ENCODE measurements at regions not wholly inside any gene's neighbourhood (a gene's known extent, or its start where the extent isn't known, plus 50 kb on each side); places are given as distances from the start of the nearest gene placed in this dataset.

DNA sequence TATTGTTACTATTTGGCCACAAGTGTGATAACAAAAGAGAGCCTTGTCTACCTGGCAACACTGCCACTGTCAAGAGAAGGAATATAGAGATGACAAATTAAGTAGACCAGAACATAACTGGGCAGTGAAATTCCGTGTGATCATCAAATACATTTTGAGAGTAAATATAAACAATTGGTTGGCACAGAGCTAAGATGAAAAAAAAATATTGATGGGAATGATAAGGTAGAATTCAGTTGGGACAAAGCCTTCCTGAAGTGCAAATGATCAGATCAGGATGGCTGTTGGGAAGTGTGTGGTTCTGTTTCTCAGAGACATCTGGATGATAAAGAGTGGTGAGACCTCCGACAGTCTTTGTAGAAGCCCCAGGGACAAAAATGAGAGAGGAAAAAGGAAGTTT, 205.5 kb upstream of the CAMK1G start:
- no peak for DNase-seq (ENCODE audit: low read depth)

- DNase-seq (ENCODE audit: low read depth), result no peak
Observed at GRCh38 chr1:209379280-209379679, 204.2 kb upstream of the CAMK1G start.

GRCh38 chr1:209380420-209380819, 203.1 kb upstream of the CAMK1G start:
- no peak for DNase-seq (ENCODE audit: low read depth)

DNA sequence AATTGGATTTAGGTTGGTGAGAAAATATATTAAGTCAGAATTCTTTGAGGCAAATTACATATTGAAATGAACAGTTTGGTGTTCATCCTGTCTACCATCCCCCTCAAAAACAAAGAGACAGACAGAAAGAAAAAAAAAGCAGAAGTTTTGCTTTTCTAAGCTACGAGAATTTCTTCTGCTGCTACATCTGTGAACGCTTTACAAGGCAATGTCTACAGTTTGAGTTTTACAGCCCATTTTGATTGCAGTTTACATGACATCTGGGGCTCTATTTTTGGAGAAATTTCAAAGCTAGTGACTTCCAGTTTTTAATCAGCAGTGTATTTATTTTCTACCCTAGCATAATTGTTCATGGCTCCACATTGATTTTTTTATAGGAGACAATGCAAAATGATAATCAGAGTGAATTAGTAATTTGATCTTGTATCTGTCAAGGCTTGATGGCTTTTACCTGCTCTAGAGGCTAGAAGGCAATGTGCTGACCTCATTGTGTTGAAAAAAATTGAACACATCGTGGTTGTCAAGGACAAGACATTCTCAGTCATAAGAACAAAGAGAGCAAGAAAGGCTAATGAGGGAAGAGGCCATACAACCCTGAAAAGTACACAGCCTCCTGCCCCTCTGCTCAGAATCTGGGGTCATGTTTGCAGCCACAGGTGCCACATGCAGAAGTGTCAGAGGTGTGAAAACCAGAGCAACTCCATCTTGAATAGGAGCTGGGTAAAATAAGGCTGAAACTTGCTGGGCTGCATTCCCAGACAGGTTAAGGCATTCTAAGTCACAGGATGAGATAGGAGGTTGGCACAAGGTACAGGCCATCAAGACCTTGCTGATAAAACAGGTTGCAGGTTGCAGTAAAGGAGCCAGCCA, 201.0 kb upstream of the CAMK1G start:
- no peak for DNase-seq (ENCODE audit: low read depth)

DNA sequence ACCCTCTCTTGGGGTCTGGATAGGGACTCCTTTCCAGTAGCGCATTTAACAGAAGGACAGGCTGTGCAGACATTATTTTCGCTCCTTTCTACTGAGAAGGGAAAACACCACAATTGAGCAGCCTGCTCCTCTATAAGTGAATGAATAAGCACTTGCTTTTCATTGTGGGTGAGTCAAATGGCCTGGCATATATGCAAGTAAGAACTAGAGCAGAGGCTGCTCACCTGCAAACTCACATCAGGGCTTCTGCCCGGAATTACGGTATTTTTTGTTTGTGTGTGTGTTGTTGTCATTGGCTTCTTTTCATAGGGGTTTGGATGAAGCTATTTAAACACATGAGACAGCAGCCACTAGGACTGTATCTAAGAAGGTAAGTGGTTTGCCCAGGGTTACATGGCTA, 200.1 kb upstream of the CAMK1G start:
- no peak for DNase-seq (ENCODE audit: low read depth)

GRCh38 chr1:209383907-209384709, 199.4 kb upstream of the CAMK1G start:
- DNase-seq (ENCODE audit: low read depth), result no peak

GRCh38 chr1:209384710-209385550, 198.6 kb upstream of the CAMK1G start:
- no peak for DNase-seq (ENCODE audit: low read depth)

DNA sequence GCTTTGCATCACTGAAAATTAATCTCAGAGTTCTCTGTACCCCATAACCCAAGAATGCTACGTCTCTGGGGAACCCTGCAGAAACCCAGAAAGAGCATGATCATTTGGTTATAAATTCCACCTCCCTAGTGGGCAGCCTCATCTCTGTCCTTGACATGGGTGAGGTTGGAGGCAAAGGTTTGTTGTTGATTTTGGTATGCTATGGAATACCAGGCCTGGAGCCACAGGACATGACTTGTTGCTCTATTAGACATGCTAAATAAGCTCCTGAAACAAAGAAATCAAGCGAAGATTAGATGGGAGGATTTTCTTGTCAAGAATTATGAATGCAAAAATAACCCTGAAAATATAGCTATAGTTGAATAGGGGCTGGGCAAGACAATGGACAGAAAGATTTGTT, 197.4 kb upstream of the CAMK1G start:
- DNase-seq (ENCODE audit: low read depth), result no peak

DNA sequence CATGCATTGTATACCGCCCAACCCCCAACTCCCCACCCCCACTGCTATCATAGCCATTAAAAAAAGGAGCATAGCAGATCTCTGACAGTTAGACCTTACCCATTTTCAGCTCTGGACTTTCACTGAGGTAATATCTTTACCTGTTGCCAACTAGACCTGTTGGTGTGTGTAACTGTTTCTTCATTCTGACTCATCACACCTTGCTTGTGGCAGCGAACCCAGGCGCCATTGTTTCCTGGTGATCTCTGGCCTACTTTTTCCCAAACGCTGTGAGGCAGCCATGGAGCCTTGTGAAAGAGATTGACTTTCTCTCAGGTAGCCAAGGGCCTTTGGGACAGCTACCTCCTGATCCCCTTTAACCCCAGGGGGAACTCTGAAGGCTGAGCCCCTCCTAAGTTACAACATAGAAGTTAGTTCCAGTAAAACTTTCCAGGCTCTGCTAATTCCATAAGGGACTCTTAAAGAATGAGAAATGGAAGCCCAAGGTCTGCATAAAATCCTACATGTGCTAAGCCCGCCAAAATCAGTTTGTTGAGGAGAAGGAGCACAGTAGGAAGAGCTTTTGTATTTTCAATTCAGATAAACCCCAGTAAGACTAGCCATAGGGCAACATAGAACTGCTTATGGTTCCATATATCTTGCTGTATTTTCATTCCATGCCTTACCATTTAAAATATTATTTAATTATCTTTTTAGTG, 196.1 kb upstream of the CAMK1G start:
- DNase-seq (ENCODE audit: low read depth), result no peak

- DNase-seq (ENCODE audit: low read depth), result no peak
Observed at GRCh38 chr1:209387969-209388329, 195.6 kb upstream of the CAMK1G start.

DNA sequence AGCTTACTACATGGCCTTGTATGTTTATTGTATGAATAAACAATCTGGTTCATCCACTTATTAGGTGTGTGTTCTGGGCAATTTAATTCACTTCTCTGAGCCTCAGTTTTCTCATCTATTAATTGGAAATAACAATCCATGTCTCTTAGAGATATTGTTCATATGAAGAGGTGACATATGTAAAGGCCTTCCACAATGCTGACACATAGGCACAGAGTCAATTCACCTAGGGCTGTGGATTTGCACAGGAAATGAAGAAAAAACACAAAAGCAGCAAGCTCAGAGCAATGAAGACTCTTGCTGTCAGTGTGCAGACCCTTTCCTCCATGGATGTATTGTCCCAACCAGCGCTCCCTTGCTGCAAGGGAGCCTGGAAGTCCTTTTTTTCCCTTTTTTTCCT, 195.2 kb upstream of the CAMK1G start:
- no peak for DNase-seq (ENCODE audit: low read depth)

- no peak for DNase-seq (ENCODE audit: low read depth)
Observed at GRCh38 chr1:209389258-209389657, 194.3 kb upstream of the CAMK1G start.

- DNase-seq (ENCODE audit: low read depth), result no peak
Observed at GRCh38 chr1:209389975-209390374, 193.5 kb upstream of the CAMK1G start.

DNA sequence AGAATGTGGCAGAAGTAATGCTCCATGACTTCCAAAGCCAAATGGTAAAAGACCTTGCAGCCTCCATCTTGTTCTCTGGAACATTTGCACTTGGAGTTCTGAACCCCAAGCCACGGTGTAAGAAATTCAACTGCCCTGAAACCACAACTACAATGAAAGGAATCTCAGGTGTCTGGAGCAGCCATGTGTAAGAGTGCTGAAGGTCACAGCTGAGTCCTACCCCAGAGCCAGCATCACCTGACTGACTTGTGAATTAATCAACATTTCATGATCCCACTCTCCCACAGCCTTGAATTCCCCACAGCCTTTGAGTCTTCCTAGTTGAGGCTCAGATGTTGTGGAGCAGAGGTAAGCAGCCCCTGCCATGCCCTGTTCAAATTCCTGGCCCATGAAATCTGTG, 192.8 kb upstream of the CAMK1G start:
- DNase-seq (ENCODE audit: low read depth), result no peak

GRCh38 chr1:209391792-209392191, 191.7 kb upstream of the CAMK1G start:
- DNase-seq (ENCODE audit: low read depth), result no peak

GRCh38 chr1:209395169-209395568, 188.3 kb upstream of the CAMK1G start:
- DNase-seq (ENCODE audit: low read depth), result no peak

GRCh38 chr1:209397371-209397770, 186.1 kb upstream of the CAMK1G start:
- DNase-seq (ENCODE audit: low read depth), result no peak

GRCh38 chr1:209397910-209398309, 185.6 kb upstream of the CAMK1G start:
- no peak for DNase-seq (ENCODE audit: low read depth)

GRCh38 chr1:209398313-209398991, 185.1 kb upstream of the CAMK1G start:
- no peak for DNase-seq (ENCODE audit: low read depth)

GRCh38 chr1:209399800-209400199, 183.7 kb upstream of the CAMK1G start:
- DNase-seq (ENCODE audit: low read depth), result no peak

Measured in stimulated activated CD8-positive, alpha-beta memory T cell treated with anti-CD3 and anti-CD28 coated beads, Interleukin-15, amount 100 ng/mL, for 1 hour (primary cell).